K562 (cell line): ENCODE measurements at regions not wholly inside any gene's neighbourhood (a gene's known extent, or its start where the extent isn't known, plus 50 kb on each side); places are given as distances from the start of the nearest gene placed in this dataset.

Experiments used
- CEBPZ ChIP-seq: fragments of 150-350 bp; IDR thresholded peaks from 2 replicates; pipeline ENCODE4 v1.6.1; 2014; ENCODE audit warnings: low read depth, mild to moderate bottlenecking, low read length, borderline replicate concordance
- CTCF ChIP-seq, 3 experiments: IDR thresholded peaks in 2 of 3; conservative IDR thresholded peaks in 1 of 3; 2 replicates each; pipeline ENCODE4 v1.5.1; 2011 to 2012; ENCODE audit warnings: low read length in 3 of 3, mild to moderate bottlenecking in 3 of 3, control low read depth in 2 of 3, improper control_type of control experiment in 1 of 3, inconsistent platforms in 1 of 3, low read depth in 1 of 3, mixed read lengths in 1 of 3, moderate library complexity in 1 of 3; ENCODE audit not compliant: insufficient read depth in 2 of 3
- ELF1 ChIP-seq: fragments of 200-800 bp; sonication (Bioruptor generic); IDR thresholded peaks from 2 replicates; pipeline ENCODE4 v1.6.1; 2016; ENCODE audit warnings: missing genetic modification characterization, missing compliant biosample characterization
- ETS1 ChIP-seq: conservative IDR thresholded peaks from 2 replicates; pipeline ENCODE4 v1.6.1; 2011; ENCODE audit warnings: low read depth, mild to moderate bottlenecking, low read length; ENCODE audit not compliant: control insufficient read depth
- ETV1 ChIP-seq: fragments of 450-650 bp; conservative IDR thresholded peaks from 2 replicates; pipeline ENCODE4 v1.6.1; 2016; ENCODE audit warnings: missing genetic modification characterization, control low read depth, low read depth, missing compliant biosample characterization
- FOXJ3 ChIP-seq: sonication (generic); formaldehyde crosslinking; IDR thresholded peaks from 2 replicates; pipeline ENCODE4 v1.4.0; 2020; ENCODE audit warnings: mild to moderate bottlenecking, missing genetic modification reagents
- MAFK ChIP-seq: IDR thresholded peaks from 2 replicates; pipeline ENCODE4 v1.6.1; 2011; ENCODE audit warnings: low read length, improper control_type of control experiment
- MLLT1 ChIP-seq, 2 experiments: fragments of 450-650 bp; IDR thresholded peaks; 2 replicates each; pipeline ENCODE4 v1.6.1; 2016
- NFE2L1 ChIP-seq: fragments of 450-650 bp; IDR thresholded peaks from 2 replicates; pipeline ENCODE4 v1.6.1; 2016; ENCODE audit warnings: missing genetic modification characterization, low read depth, mild to moderate bottlenecking, missing compliant biosample characterization, moderate library complexity, borderline replicate concordance
- POLR2A ChIP-seq: fragments of 450-650 bp; conservative IDR thresholded peaks from 2 replicates; pipeline ENCODE4 v1.6.1; 2016
- RNF219 ChIP-seq: fragments of 250-450 bp; sonication (Bioruptor Pico); IDR thresholded peaks from 2 replicates; pipeline ENCODE4 v1.5.0; 2022; ENCODE audit warnings: mild to moderate bottlenecking
- YY1 ChIP-seq, 3 experiments: IDR thresholded peaks; 2 replicates each; pipeline ENCODE4 v1.6.1; 2011; ENCODE audit warnings: low read length in 2 of 3, mild to moderate bottlenecking in 2 of 3, moderate library complexity in 2 of 3, borderline replicate concordance in 1 of 3, control low read depth in 1 of 3, low read depth in 1 of 3; ENCODE audit not compliant: insufficient read depth in 3 of 3, insufficient replicate concordance in 2 of 3, control insufficient read depth in 1 of 3, insufficient read length in 1 of 3; ENCODE audit errors: extremely low read depth in 1 of 3
- ZHX1 ChIP-seq: fragments of 150-350 bp; conservative IDR thresholded peaks from 2 replicates; pipeline ENCODE4 v1.6.1; 2014; ENCODE audit warnings: low read length
- ZNF23 ChIP-seq: fragments of 250-450 bp; sonication (Bioruptor Pico); IDR thresholded peaks from 2 replicates; pipeline ENCODE4 v1.4.0; 2020; ENCODE audit warnings: mild to moderate bottlenecking

- TF ChIP-seq ETS1 (no peak), ZHX1 (no peak), YY1 (IDR thresholded peaks at IDR 0.05; ENCODE audit: borderline replicate concordance in 1 of 3, control insufficient read depth in 1 of 3, extremely low read depth in 1 of 3, insufficient read depth in 3 of 3, insufficient read length in 1 of 3, insufficient replicate concordance in 2 of 3, low read depth in 1 of 3, low read length in 2 of 3) (no peak), CTCF (IDR thresholded peaks at IDR 0.05 in 2 of 3, conservative IDR thresholded peaks at IDR 0.05 in 1 of 3; ENCODE audit: insufficient read depth in 2 of 3, low read depth in 1 of 3, low read length in 3 of 3) (no peak), POLR2A (no peak), RNF219 (CRISPR knock-in tag) (no peak), ZNF23 (CRISPR knock-in tag) (no peak), MLLT1 (IDR thresholded peaks at IDR 0.05) (no peak), NFE2L1 (tag) (no peak), ELF1 (tag) (no peak), CEBPZ (no peak), MAFK (no peak), FOXJ3 (no peak), ETV1 (tag) (no peak)
These were observed 68.1 kb downstream of the HFE start for GRCh38 chr6:26155061-26155930.
